ENCODE measurements at regions not wholly inside any gene's neighbourhood (a gene's known extent, or its start where the extent isn't known, plus 50 kb on each side); places are given as distances from the start of the nearest gene placed in this dataset.

GRCh38 chr5:56737951-56738606, 77.3 kb upstream of the MAP3K1 start:
- no peaks in the 10 kb centered on the region for H3F3A ChIP-seq (ENCODE audit: insufficient read depth, low read length, poor library complexity, severe bottlenecking)
- no peak overlapping the region for H2AFZ ChIP-seq (ENCODE audit: low read depth, low read length)
- H3K9ac ChIP-seq (ENCODE audit: low read length), result no peak overlapping the region

More at GRCh38 chr5:56737951-56738606, 77.3 kb upstream of the MAP3K1 start:
- H3K9me2 ChIP-seq (ENCODE audit: insufficient read depth, low read length), result no peaks in the 10 kb centered on the region
- H3K27me3 ChIP-seq (ENCODE audit: insufficient read depth, low read depth, low read length), result no peaks in the 10 kb centered on the region
- TF ChIP-seq REST (IDR thresholded peaks at IDR 0.05; ENCODE audit: borderline replicate concordance) (no peak), RAD21 (conservative IDR thresholded peaks at IDR 0.05) (no peak), TAF1 (IDR thresholded peaks at IDR 0.05; ENCODE audit: low read depth) (no peak), CTCF (IDR thresholded peaks at IDR 0.05; ENCODE audit: poor library complexity, severe bottlenecking) (no peak), SMC3 (conservative IDR thresholded peaks at IDR 0.05; ENCODE audit: poor library complexity) (no peak), EP300 (conservative IDR thresholded peaks at IDR 0.05; ENCODE audit: poor library complexity, severe bottlenecking) (no peak), MXI1 (conservative IDR thresholded peaks at IDR 0.05; ENCODE audit: poor library complexity, severe bottlenecking) (no peak), POLR2AphosphoS5 (IDR thresholded peaks at IDR 0.05) (no peak), EZH2 (IDR thresholded peaks at IDR 0.05; ENCODE audit: borderline replicate concordance, insufficient read depth, low read length, poor library complexity, severe bottlenecking) (no peak)
- H3K27ac ChIP-seq (ENCODE audit: low read length), result no peak overlapping the region
- H4K20me1 ChIP-seq (ENCODE audit: insufficient read depth), result no peaks in the 10 kb centered on the region
- H3K79me2 ChIP-seq (replicated peaks; ENCODE audit: insufficient read depth, low read length), result no peaks in the 10 kb centered on the region
- no peaks in the 10 kb centered on the region for H3K9me3 ChIP-seq (ENCODE audit: low read length)
- H3K4me3 ChIP-seq (ENCODE audit: low read length), result no peak overlapping the region
- H3K4me2 ChIP-seq (ENCODE audit: low read length), result no peak overlapping the region
- no peaks in the 10 kb centered on the region for H3K36me3 ChIP-seq (ENCODE audit: insufficient read depth, low read length)
